HG03457 (cell line): ENCODE measurements at regions not wholly inside any gene's neighbourhood (a gene's known extent, or its start where the extent isn't known, plus 50 kb on each side); places are given as distances from the start of the nearest gene placed in this dataset.

Source experiments
- ATAC-seq: cut with Tn5 transposase; IDR thresholded peaks from one replicate; pipeline ENCODE4 v1.9.1; 2021; ENCODE audit warnings: moderate number of reproducible peaks; ENCODE audit not compliant: unreplicated experiment

GRCh38 chr2:155215037-155215707 is 516.7 kb downstream of the KCNJ3 start:
- no peak for ATAC-seq

GRCh38 chr2:155209696-155210450 is 511.4 kb downstream of the KCNJ3 start:
- no peak for ATAC-seq

- no peak for ATAC-seq
These were observed 504.7 kb downstream of the KCNJ3 start for GRCh38 chr2:155203178-155203577.

- ATAC-seq: no peak
These were observed 502.3 kb downstream of the KCNJ3 start for GRCh38 chr2:155200753-155201152.

GRCh38 chr2:155190342-155190741 is 491.8 kb downstream of the KCNJ3 start:
- no peak for ATAC-seq

GRCh38 chr2:155178921-155179320 is 480.4 kb downstream of the KCNJ3 start:
- ATAC-seq: no peak

GRCh38 chr2:155176345-155176744 is 477.9 kb downstream of the KCNJ3 start:
- no peak for ATAC-seq

- no peak for ATAC-seq
These were observed 470.8 kb downstream of the KCNJ3 start for GRCh38 chr2:155169317-155169716.

- ATAC-seq: no peak
These were observed 464.0 kb downstream of the KCNJ3 start for GRCh38 chr2:155162494-155162893.

GRCh38 chr2:155161314-155161713 is 462.8 kb downstream of the KCNJ3 start:
- ATAC-seq: no peak

- no peak for ATAC-seq
These were observed 459.2 kb downstream of the KCNJ3 start for GRCh38 chr2:155157711-155158110.

- ATAC-seq: no peak
These were observed 458.6 kb downstream of the KCNJ3 start for GRCh38 chr2:155157065-155157464.

GRCh38 chr2:155151945-155152344 is 453.4 kb downstream of the KCNJ3 start:
- ATAC-seq: no peak

GRCh38 chr2:155151472-155151871 is 453.0 kb downstream of the KCNJ3 start:
- ATAC-seq: no peak

- ATAC-seq: peak; percentile 99
These were observed 447.3 kb downstream of the KCNJ3 start for GRCh38 chr2:155145758-155146229.

GRCh38 chr2:155141418-155141817 is 442.9 kb downstream of the KCNJ3 start:
- ATAC-seq: no peak

- no peak for ATAC-seq
These were observed 427.2 kb downstream of the KCNJ3 start for GRCh38 chr2:155125585-155126230.

GRCh38 chr2:155115846-155116245 is 417.4 kb downstream of the KCNJ3 start:
- ATAC-seq: no peak

GRCh38 chr2:155111070-155111469 is 412.6 kb downstream of the KCNJ3 start:
- no peak for ATAC-seq

GRCh38 chr2:155109527-155109926 is 411.0 kb downstream of the KCNJ3 start:
- no peak for ATAC-seq

GRCh38 chr2:155100261-155100660 is 401.8 kb downstream of the KCNJ3 start:
- ATAC-seq: no peak

GRCh38 chr2:155099784-155100183 is 401.3 kb downstream of the KCNJ3 start:
- ATAC-seq: no peak
